Stimulated activated CD8-positive, alpha-beta memory T cell treated with anti-CD3 and anti-CD28 coated beads, Interleukin-4, amount 100 ng/mL, for 1 hour (primary cell): ENCODE measurements at regions not wholly inside any gene's neighbourhood (a gene's known extent, or its start where the extent isn't known, plus 50 kb on each side); places are given as distances from the start of the nearest gene placed in this dataset.
"Not testable (repeated sequence)": the region's sequence is repeated elsewhere in the genome, so short reads cannot be mapped to it uniquely, and the experiment has no call there.

ENCODE experiments used
- DNase-seq, 2 donors: peaks; one replicate each; pipeline ENCODE4 v3.0.0-alpha.2; 2020; ENCODE audit warnings: low read depth in 2 of 2, low spot score in 1 of 2

DNA sequence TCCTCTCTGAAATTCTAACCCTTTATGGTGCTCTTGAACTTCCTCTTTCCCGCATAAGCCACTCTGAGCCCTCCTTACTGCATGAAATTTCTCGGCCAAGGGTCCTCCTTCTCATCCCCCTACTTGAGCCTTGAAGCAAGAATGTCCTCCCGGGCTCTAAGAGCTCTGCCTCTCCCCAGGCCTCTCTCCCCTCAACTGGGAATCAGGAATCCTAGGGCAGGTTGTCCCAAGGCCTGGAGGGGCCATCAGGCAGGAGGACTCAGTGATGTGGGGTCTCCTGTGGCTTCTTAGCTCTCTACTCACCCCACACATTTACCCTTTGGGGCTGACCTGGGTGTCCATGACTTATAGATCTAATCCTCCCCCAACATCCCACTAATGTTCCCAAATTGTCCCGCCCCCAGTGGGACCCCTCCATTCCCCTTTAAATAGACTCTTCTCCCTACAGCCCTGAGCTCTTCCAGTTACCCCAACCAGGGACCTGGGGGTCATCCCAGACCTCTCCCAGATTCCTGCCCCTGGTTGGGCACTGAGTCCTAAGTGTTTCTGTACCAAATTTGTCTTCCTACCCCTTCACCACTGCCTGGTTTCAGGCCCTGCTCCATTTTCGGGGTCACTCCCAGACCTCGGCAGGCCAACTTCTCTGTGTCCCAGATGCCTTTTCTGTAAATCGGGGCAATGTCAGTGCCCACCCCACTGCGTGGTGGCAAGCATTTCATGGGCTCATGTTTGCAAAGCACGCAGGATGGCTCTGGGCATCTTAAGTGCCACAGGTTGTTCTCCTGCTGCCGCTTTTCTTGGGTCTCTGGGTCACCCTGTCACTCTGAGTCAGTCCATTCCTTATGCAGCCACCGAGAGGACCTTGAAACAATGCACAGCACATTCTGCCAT is 171.2 kb downstream of the ASB1 start:
- DNase-seq = no peak

DNA sequence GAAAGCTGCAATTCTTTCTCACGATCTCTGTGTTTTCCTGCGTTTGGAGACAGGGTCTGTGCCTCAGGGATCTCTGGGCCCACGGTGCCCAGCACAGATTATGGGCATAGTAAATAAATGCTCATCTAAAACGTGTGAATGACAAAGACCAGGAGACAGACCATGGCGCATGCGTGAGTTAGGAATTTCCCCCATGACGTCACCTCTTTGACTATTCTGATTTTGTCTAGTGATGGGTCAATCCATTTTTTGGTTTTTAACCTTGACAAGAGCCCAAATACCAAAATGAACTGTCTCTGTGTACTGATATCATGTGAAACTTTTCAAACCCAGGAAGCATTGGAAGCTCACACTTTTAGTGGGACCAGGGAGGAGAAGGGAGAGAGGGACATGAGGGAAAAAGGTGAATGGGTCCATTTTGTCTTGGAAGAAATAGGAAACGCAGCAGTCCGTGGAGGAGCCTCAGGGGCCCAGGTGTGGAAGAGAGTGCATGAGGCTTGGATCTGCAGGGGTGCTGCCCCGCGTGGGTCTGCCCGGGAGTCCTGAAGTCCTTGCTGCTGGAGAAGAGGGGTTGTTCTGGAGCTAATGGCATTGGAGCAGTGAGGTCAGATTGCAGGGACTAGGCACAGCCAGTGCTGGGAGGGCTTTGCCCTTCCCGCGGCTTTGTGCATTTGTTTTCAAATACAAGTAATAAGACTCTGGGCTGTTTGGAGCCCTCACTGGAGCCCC is 172.2 kb downstream of the ASB1 start:
- DNase-seq = no peak

DNA sequence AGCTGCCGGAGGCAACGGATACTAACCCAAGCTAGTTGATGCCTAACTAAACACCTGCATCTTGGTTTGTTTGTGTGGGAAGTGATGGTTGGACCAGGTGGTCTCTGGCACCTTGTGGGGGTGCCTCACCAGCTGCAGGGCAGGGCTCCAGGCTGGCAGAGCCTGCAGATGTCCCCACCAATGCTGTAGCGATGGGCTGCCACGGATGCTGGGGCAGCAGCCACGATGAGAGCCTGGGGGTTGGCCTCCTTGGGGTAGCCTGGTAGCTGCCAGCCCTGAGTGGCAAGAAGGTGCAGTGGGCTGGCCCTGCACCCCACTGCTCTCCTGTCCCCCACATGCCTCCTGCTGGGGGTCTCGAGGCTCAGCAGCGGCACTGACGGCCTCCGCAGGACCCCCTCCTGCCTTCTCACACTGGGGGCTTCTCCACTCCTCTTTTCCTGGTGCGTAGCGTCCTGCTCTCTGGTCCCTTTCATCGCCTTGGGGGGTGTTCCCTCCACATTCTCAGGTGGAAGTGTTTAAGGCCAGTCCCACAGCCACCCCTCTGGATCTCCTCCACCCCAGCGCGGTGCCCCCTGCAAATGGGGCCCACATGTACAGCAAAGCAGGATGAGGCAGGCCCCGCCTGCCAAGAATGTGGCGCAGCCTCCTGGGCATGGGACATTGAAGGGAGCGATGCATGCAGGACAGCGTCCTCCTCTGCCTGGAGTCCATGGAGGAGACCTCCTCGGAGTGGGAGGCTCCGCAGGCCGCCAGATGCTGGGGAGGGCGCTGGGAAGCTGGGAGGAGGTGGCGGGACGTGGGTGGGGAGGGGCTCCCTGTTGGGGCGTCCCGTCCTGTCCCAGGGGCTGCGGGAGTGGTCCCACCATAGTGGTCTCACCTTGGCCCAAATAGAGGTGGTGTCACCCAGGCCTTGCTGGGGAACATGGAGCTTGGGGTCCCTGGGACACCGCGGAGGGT is 173.1 kb downstream of the ASB1 start:
- no peak for DNase-seq

DNA sequence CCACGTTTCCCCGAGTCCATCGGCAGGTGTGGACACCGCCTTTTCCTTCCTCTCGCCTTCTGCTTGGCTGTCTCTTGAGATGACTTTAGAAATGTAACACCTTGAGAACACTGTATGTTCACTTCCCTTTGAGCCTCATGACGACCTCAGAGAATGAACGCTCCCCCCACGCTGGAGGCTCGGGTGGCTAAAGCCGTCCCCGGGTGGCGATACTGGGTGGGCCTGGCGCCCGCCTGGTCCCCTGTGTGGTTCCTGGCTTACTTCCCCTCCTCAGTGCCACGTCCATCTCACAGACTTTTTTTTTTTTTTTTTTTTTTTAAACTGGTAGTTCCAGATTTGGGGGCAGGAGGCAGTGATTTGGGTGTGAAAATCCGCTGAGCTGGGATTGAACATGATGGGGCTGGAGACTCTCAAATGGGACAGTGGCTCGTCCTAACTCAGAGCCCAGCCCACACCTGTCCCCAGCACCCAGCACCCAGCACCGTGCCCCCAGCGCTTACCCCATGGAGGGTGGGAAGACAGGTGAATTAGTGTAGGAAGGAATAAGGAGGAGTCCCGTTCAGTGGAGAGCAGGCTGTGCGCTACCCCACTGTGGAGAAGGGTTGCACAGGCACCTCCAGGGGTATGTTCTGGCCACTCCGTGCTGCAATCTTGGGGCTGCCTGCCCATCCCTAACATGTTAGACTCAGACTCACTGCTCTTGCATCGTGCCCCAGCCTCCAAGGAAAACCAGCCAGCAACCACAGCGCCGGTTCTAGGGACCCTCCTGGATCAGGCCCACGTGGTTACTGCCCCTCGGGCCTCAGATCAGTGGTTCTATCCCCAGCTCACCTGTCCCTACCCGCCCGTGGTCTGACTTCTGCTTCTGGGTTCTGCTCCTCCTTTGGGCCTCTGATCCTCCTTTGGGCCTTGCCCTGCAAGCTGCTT is 174.0 kb downstream of the ASB1 start:
- DNase-seq = no peak

DNA sequence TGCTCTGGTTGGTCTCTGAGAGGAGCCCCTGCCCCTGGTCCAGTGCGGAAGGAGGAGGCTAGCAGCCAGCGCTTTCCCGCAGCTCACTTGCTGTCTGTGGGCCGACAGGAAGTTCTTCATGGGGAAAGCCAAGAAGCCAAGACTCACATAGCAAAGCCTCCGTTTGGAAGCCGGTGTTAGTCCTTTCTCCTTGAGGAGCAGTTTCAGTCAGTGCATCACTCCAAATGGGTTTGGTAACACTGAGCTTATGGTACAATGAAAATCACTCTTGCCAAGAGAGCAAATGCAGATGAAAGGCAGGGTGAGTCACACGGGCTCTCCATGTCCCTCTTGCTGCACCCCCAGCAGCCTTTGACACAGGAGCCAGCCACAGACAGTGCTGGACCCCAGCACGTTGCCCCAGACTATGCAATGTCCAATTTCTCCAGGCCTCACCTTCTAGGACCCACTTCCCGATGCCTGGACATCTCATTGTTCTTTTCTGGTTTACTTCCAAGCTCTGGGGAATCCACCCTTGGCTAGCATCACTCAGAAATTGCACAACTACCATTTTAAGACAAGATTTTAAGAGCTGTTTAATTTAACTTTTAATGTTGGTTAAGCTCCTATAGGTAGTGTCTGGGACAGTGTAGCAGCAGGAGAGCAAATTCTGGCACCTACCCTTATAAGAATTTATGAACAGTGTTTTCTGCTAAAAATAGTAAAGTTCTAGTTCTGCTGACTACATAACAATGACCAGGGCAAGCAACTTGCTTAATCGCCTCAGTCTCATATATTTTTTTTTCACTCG is 174.9 kb downstream of the ASB1 start:
- DNase-seq = no peak

DNA sequence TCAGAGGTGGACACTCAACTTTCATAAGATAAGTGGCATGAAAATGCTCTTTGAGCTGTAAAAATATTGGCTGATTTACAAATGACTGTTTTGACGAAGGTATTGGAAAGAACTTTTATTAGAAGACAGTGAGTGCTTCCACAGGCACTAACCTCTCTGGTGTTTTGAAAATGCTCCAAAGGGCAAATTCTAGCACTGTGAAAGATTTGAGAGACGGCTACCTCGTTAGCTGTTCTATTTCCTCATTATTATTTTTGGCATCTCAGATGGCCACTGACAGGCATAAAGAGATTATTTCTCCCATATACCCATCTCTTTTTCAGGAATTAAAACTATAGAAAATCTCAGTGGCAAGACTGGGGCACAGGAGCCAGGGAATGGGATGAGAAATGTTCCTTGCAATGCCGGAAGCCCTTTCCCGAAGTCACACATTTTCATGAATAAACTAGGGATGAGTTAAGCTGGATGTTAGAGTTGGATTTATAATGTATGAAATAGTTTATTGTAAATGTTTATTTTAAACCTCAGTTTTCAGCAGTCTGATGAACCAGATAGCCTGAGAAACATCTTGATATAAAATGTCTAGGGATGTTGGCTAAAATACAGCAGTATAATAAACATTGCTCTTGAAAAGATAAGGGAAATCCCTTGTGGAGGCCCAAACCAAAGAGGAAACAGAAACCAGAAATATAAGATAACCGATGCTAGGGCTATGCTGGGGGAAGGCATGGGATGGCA is 175.7 kb downstream of the ASB1 start:
- no peak for DNase-seq

DNA sequence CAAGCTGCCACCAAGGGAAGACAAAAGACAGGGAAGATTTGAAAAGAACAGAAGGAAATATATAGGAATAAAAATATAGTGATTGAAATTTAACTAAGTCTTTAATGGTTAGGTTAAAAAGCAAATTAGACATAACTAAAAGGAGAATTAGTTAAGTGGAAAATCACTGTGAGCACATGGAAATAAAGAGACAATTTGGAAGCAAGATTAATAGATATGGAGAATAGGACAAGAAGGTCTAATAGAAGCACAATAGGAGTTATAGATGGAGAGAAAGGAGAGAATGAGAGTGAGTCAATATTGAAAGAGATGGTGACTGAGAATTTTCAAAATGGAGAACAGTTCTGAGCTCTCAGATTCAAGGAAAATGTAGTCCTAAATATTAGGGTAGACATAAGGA is 176.9 kb downstream of the ASB1 start:
- DNase-seq = no peak

DNA sequence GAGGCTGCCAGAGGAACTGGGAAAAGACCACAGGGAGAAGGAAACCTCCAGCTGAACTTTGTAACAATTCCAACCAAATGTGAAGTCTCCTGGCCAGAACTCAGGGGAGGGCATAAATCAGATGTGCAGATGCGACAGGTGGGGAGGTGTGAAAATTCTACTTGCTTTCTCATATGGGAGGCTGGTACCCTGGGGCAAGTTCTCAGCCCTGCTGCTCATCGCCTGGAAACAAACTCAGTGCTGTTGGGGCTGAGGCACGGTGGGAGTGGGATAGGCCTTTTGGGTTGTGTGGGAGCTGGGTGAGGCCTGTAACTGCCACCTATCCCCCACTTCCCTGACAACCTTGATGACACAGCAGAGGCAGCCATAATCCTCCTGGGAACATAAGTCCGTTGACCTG is 179.6 kb downstream of the ASB1 start:
- no peak for DNase-seq

DNA sequence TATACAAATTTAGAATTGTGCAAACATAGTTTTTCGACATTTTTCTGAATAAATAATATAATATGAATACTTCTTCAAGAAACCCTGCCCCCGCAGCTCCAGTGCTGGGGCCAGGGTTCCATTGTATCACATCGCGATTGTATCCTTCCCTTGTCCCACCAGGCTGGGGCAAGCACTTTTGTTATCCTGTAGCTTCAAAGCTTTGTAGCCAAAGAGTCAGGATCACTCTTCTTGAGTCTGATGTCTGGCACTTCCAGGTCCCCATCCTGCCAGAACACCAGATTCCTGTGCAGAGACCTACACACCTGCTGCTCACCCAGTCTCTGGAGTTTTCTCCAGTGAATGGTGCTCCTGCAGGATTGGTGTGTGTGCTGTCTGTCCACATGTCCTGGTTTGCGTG is 186.9 kb downstream of the ASB1 start:
- no peak for DNase-seq

DNA sequence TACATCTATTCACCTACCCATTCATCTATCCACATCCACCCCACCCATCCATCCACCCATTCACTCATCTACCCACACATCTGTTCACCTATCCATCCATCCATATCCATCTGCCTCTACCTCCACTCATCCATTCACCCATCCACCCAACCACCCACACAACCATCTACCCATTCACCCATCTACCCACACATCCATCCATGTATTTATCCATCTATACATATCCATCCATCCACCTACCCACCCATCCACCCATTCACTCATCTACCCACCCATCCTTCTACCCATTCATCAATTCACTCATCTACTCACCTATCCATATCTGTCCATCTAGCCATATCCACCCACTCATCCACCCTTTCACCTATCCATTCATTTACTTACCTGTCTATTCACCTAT is 187.6 kb downstream of the ASB1 start:
- no peak for DNase-seq

DNA sequence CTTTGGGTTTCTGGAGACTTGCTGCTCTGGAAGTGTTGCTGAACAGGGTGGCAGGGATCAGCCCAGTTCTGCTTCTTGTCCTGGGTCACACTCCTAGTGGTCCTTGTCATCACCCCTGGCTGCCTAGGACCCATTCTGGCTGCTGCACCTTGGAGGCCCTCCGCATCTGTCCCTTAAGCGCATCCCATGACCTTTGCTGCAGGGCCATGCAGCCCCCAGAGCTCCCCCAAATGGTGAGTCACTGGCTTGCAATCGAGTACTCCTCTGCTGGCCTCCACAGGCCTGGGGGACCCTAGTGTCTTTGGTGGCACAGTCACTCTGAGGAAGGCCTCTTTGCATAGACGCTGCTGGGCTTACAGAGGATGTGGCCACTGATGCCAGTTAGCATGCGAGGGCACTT is 188.5 kb downstream of the ASB1 start:
- no peak for DNase-seq

DNA sequence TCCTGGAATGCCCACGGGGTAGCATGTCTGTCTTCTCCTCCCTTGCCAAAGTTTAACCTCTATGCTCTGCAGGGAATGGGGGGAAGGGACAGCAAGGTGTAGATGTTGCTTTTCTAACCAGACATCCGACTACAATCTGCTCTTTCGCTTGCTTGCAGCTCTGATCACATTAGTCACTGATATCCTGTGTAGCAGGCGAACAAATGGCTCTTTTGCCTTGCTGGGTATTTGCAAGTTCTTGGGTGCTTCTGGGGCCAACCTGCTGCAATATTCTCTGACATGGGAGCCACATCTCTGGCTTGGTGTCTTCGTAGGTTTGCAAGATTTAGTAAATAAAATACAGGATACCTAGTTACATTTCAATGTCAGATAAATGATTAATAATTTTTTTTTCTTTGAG is 190.0 kb downstream of the ASB1 start:
- DNase-seq = no peak

DNA sequence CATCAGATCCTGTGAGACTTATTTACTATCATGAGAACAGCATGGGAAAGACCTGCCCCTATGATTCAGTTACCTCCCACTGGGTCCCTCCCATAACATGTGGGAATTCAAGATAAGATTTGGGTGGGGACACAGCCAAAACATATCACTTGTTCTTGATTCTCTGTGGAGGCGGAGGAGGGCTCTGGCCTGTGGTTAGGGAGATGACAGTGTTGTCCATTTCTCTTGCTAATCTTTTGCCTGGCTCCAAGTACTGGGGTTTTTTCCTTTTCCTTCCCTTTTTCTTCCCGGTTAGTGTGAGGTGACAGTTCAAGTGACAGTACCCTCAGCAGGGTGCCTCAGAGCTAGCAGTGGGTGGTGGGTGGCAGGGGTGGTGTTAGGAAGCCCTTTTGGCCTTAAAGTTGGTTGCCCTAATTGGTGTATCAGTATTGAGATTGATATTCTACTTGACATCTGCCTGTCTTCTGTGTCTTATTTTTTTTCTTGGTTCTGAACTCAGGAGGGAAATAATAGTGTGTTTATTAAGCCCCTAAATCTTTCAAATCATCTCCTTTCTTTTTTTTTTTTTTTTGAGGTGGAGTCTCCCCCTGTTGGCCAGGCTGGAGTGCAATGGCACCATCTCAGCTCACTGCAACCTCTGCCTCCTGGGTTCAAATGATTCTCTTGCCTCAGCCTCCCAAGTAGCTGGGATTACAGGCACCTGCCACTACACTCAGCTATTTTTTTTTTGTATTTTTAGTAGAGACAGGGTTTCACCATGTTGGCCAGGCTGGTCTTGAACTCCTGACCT is 192.0 kb downstream of the ASB1 start:
- not testable (repeated sequence) for DNase-seq

DNA sequence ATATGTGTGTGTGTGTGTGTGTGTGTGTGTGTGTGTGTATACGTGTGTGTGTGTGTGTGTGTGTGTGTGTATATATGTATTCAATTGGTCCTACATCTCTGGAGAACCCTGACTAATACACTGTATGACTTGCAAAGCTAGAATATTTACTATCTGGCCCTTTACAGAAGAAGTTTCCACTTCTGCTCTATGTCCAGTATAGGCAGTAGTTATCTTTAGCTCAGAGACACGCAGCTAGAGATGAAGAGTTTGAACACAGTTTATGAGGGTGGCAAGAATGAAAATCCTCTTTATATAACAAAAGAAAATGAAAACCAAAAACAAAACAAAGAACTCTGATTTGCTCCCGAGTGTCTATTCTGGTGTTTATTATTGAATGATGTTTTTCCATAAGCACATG is 201.2 kb downstream of the ASB1 start:
- DNase-seq = no peak

DNA sequence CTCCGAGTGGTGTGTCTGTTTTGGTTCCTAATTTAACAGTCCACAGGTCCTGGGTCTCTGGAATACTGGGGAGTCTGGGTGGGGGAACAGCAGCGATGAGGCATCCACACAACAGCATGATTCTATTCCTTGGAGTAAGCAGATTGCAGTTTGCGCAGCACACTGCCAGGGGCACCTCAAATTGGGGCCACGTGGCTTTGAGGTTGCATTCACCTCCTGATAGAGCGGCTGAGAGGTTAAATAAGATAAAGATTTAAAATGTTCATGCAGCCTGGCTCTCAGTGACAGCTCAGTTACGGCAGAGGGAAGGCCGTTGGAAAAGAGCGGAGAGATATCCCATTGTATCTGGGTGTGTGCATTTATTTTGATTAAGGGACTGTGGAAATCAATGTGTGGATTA is 202.3 kb downstream of the ASB1 start:
- no peak for DNase-seq

DNA sequence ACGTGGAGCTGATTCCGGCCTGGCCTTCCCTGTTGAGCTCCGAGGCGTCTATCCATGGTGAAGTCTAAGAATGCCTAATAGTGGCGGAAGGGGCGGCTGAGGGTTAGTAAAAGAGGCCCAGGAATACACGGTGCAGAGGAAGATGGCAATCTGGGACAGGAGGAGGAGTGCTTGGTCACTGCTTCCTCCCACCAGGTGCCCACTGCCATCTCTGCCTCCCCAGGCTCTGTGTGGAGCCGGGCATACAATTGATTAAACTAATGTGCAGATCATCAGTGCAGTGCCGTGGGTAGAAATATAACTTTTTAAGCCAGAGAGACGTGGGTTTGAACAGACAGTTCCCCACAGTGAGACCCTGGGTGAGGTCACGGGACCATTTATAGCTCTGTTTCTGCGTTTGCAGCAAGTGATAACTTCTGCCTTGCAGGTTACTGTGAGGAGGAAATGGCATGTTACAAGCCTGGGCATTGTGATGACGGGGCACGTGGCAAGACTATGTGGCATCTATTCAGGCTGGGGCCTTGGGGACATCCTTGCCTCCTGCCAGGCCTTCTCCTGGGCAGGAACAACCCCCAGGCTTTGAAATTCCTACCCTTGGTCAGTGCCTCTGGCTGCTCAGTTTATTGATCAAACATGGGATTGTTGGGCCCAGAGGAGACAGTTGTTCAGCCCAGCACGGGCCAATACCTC is 204.9 kb downstream of the ASB1 start:
- DNase-seq = no peak
